WTC11 (cell line): ENCODE measurements at regions not wholly inside any gene's neighbourhood (a gene's known extent, or its start where the extent isn't known, plus 50 kb on each side); places are given as distances from the start of the nearest gene placed in this dataset.

ENCODE experiments used
- ATAC-seq: fragments of 200-7000 bp; cut with Tn5 transposase; 2 replicates; pipeline ENCODE4 v1.10.0; 2021; ENCODE audit warnings: mild to moderate bottlenecking, moderate library complexity
- CTCF ChIA-PET: fragments of 300-600 bp; sonication (Branson Sonifier 250); formaldehyde crosslinking; loops from one replicate; lab custom pipeline; 2021; ENCODE audit warnings: antibody characterized with exemption; lab: Charles Lee
- POLR2A ChIA-PET: fragments of 350-600 bp; sonication (Branson Sonifier 250); formaldehyde crosslinking; loops from one replicate; lab custom pipeline; 2021; ENCODE audit warnings: antibody characterized with exemption; lab: Charles Lee
- DNase-seq: peaks from one replicate; pipeline ENCODE4 v3.0.0; 2021; ENCODE audit warnings: low spot score
- H3K27ac Mint-ChIP-seq: 2 replicates; pipeline ENCODE4 v1.8.0; 2021; ENCODE audit warnings: mixed read lengths
- H3K27me3 Mint-ChIP-seq: 2 replicates; pipeline ENCODE4 v1.8.0; 2021; ENCODE audit warnings: low read depth, mild to moderate bottlenecking, moderate library complexity, mixed read lengths
- H3K36me3 Mint-ChIP-seq: 2 replicates; pipeline ENCODE4 v1.8.0; 2021; ENCODE audit warnings: mixed read lengths
- H3K4me1 Mint-ChIP-seq: 2 replicates; pipeline ENCODE4 v1.8.0; 2022; ENCODE audit warnings: mixed read lengths
- H3K4me3 Mint-ChIP-seq: 2 replicates; pipeline ENCODE4 v1.8.0; 2021; ENCODE audit warnings: mild to moderate bottlenecking, moderate library complexity, mixed read lengths
- H3K9me3 Mint-ChIP-seq: 2 replicates; pipeline ENCODE4 v1.8.0; 2021; ENCODE audit warnings: mixed read lengths
- E2F1 ChIP-seq: sonication (generic); formaldehyde crosslinking; IDR thresholded peaks from 2 replicates; pipeline ENCODE4 v1.8.0; 2022; ENCODE audit warnings: mild to moderate bottlenecking, missing genetic modification reagents
- E2F4 ChIP-seq: sonication (generic); formaldehyde crosslinking; IDR thresholded peaks from 2 replicates; pipeline ENCODE4 v1.8.1; 2022; ENCODE audit warnings: low read depth, mild to moderate bottlenecking, moderate library complexity, missing genetic modification reagents, borderline replicate concordance
- FOXK1 ChIP-seq: sonication (generic); formaldehyde crosslinking; IDR thresholded peaks from 2 replicates; pipeline ENCODE4 v1.8.0; 2022; ENCODE audit warnings: mild to moderate bottlenecking, moderate library complexity, missing genetic modification reagents
- FOXP4 ChIP-seq: sonication (generic); formaldehyde crosslinking; IDR thresholded peaks from 2 replicates; pipeline ENCODE4 v1.8.0; 2022; ENCODE audit warnings: mild to moderate bottlenecking, missing genetic modification reagents
- JUN ChIP-seq: sonication (generic); formaldehyde crosslinking; IDR thresholded peaks from 2 replicates; pipeline ENCODE4 v1.8.0; 2023; ENCODE audit warnings: mild to moderate bottlenecking, missing genetic modification reagents
- MAX ChIP-seq: sonication (generic); formaldehyde crosslinking; IDR thresholded peaks from 2 replicates; pipeline ENCODE4 v1.8.0; 2022; ENCODE audit warnings: mild to moderate bottlenecking, missing genetic modification reagents
- RELA ChIP-seq: sonication (generic); formaldehyde crosslinking; IDR thresholded peaks from 2 replicates; pipeline ENCODE4 v1.8.1; 2022; ENCODE audit warnings: missing genetic modification reagents, mild to moderate bottlenecking, borderline replicate concordance
- SMAD3 ChIP-seq: sonication (generic); formaldehyde crosslinking; IDR thresholded peaks from 2 replicates; pipeline ENCODE4 v1.8.0; 2022; ENCODE audit warnings: missing genetic modification reagents, mild to moderate bottlenecking, borderline replicate concordance
- TCF7 ChIP-seq: sonication (generic); formaldehyde crosslinking; IDR thresholded peaks from 2 replicates; pipeline ENCODE4 v1.8.0; 2022; ENCODE audit warnings: mild to moderate bottlenecking, low read depth, missing genetic modification reagents, moderate library complexity
- TEAD4 ChIP-seq: sonication (generic); formaldehyde crosslinking; IDR thresholded peaks from 2 replicates; pipeline ENCODE4 v1.8.0; 2022; ENCODE audit warnings: mild to moderate bottlenecking, missing genetic modification reagents
- TP53 ChIP-seq: sonication (generic); formaldehyde crosslinking; IDR thresholded peaks from 2 replicates; pipeline ENCODE4 v1.8.1; 2023; ENCODE audit warnings: mild to moderate bottlenecking, missing genetic modification reagents
- ZNF219 ChIP-seq: sonication (generic); formaldehyde crosslinking; IDR thresholded peaks from 2 replicates; pipeline ENCODE4 v1.8.0; 2023; ENCODE audit warnings: missing genetic modification reagents, mild to moderate bottlenecking, borderline replicate concordance
- ZNF232 ChIP-seq: sonication (generic); formaldehyde crosslinking; IDR thresholded peaks from 2 replicates; pipeline ENCODE4 v1.8.0; 2022; ENCODE audit warnings: mild to moderate bottlenecking, missing genetic modification reagents
- ZNF396 ChIP-seq: fragments of 250-450 bp; sonication (Bioruptor Pico); IDR thresholded peaks from 2 replicates; pipeline ENCODE4 v1.8.0; 2021; ENCODE audit warnings: mild to moderate bottlenecking, moderate library complexity, borderline replicate concordance
- ZNF512 ChIP-seq: sonication (generic); formaldehyde crosslinking; IDR thresholded peaks from 2 replicates; pipeline ENCODE4 v1.8.1; 2022; ENCODE audit warnings: missing genetic modification reagents, borderline replicate concordance
- TF ChIP-seq, protein P1 (sequence below): sonication (generic); formaldehyde crosslinking; IDR thresholded peaks from 2 replicates; pipeline ENCODE4 v1.8.1; 2023; ENCODE audit warnings: mild to moderate bottlenecking, moderate library complexity, missing genetic modification reagents
- TF ChIP-seq, protein P2 (sequence below): fragments of 250-450 bp; sonication (Bioruptor Pico); IDR thresholded peaks from 2 replicates; pipeline ENCODE4 v2.1.2; 2022; ENCODE audit warnings: mild to moderate bottlenecking, moderate library complexity

GRCh38 chr6:163925839-163926238, 511.3 kb downstream of the QKI start (continued):
- no peak for TF ChIP-seq ZNF512 (CRISPR knock-in tag)
- no peak for TF ChIP-seq TCF7
- TF ChIP-seq MAX (CRISPR knock-in tag): no peak
- no peak for TF ChIP-seq E2F4
- TF ChIP-seq ZNF396: no peak
- no peak for TF ChIP-seq SMAD3 (CRISPR knock-in tag)
- no peak for TF ChIP-seq TEAD4 (CRISPR knock-in tag)
- TF ChIP-seq, protein P1, sequence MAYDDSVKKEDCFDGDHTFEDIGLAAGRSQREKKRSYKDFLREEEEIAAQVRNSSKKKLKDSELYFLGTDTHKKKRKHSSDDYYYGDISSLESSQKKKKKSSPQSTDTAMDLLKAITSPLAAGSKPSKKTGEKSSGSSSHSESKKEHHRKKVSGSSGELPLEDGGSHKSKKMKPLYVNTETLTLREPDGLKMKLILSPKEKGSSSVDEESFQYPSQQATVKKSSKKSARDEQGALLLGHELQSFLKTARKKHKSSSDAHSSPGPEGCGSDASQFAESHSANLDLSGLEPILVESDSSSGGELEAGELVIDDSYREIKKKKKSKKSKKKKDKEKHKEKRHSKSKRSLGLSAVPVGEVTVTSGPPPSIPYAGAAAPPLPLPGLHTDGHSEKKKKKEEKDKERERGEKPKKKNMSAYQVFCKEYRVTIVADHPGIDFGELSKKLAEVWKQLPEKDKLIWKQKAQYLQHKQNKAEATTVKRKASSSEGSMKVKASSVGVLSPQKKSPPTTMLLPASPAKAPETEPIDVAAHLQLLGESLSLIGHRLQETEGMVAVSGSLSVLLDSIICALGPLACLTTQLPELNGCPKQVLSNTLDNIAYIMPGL (CRISPR knock-in tag): no peak

- Mint-ChIP-seq H3K4me3 (no peak overlapping the region), H3K9me3 (peaks cover 10% of the 10 kb centered on the region), H3K36me3 (0 out of 2 replicates have a peak, but pooled peaks cover 2% of the 10 kb centered on the region), H3K27me3 (no peaks in the 10 kb centered on the region), H3K4me1 (peaks cover 19% of the 10 kb centered on the region), H3K27ac (no peak overlapping the region)
- TF ChIP-seq ZNF232: no peak
- no peak for TF ChIP-seq ZNF219 (CRISPR knock-in tag)
- no peak for TF ChIP-seq FOXK1 (CRISPR knock-in tag)
- TF ChIP-seq, protein P2, sequence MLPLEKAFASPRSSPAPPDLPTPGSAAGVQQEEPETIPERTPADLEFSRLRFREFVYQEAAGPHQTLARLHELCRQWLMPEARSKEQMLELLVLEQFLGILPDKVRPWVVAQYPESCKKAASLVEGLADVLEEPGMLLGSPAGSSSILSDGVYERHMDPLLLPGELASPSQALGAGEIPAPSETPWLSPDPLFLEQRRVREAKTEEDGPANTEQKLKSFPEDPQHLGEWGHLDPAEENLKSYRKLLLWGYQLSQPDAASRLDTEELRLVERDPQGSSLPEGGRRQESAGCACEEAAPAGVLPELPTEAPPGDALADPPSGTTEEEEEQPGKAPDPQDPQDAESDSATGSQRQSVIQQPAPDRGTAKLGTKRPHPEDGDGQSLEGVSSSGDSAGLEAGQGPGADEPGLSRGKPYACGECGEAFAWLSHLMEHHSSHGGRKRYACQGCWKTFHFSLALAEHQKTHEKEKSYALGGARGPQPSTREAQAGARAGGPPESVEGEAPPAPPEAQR (CRISPR knock-in tag): no peak
- TF ChIP-seq JUN (CRISPR knock-in tag): no peak
- no peak for TF ChIP-seq FOXP4
- TF ChIP-seq E2F1 (CRISPR knock-in tag): no peak
- no peak for TF ChIP-seq RELA (CRISPR knock-in tag)
- TF ChIP-seq TP53 (CRISPR knock-in tag): no peak
- TF ChIP-seq MAX (CRISPR knock-in tag): no peak
- CTCF ChIA-PET: no interaction called here
- DNase-seq (no peak), ATAC-seq (no peak)
- POLR2A ChIA-PET: no interaction called here
Measured at GRCh38 chr6:163923658-163924411, 509.3 kb downstream of the QKI start.
